Sigmoid colon (tissue), 6 donors: ENCODE measurements at regions not wholly inside any gene's neighbourhood (a gene's known extent, or its start where the extent isn't known, plus 50 kb on each side); places are given as distances from the start of the nearest gene placed in this dataset.
"Not testable (repeated sequence)": the region's sequence is repeated elsewhere in the genome, so short reads cannot be mapped to it uniquely, and the experiment has no call there.

Experiments
- DNase-seq: peaks from one replicate; pipeline ENCODE4 v3.0.0-alpha.2; 2019
- H3K27ac ChIP-seq, 4 donors: fragments of 200-600 bp; sonication (generic); one replicate each; pipeline ENCODE4 v1.5.1; 2016 to 2019; ENCODE audit warnings: mild to moderate bottlenecking in 1 of 4
- H3K27me3 ChIP-seq, 3 donors: fragments of 200-600 bp; sonication (generic); one replicate each; pipeline ENCODE4 v1.5.1; 2019; ENCODE audit warnings: mild to moderate bottlenecking in 1 of 3
- H3K36me3 ChIP-seq, 4 donors: fragments of 200-600 bp; sonication (generic); one replicate each; pipeline ENCODE4 v1.5.1; 2016 to 2019
- H3K4me1 ChIP-seq, 4 donors: fragments of 200-600 bp; sonication (generic); one replicate each; pipeline ENCODE4 v1.5.1; 2017 to 2019
- H3K4me3 ChIP-seq, 4 donors: fragments of 200-600 bp; sonication (generic); one replicate each; pipeline ENCODE4 v1.5.1; 2017 to 2019; ENCODE audit warnings: mild to moderate bottlenecking in 2 of 4, moderate library complexity in 1 of 4
- H3K9me3 ChIP-seq, 4 donors: fragments of 200-600 bp in 3 of 4; sonication (generic) in 3 of 4; one replicate each; pipeline versions ENCODE4 v1.5.1 to v1.6.1; 2013 to 2019
- CTCF ChIP-seq, 4 experiments: fragments of 450-650 bp in 3 of 4; fragments of 200-600 bp in 1 of 4; IDR thresholded peaks; one replicate each; pipeline ENCODE4 v1.5.1; 2016 to 2019; ENCODE audit warnings: antibody characterized with exemption in 4 of 4, mild to moderate bottlenecking in 3 of 4, moderate library complexity in 2 of 4
- EP300 ChIP-seq, 4 donors: sonication (generic); formaldehyde crosslinking; IDR thresholded peaks; one replicate each; pipeline ENCODE4 v1.6.1; 2017; ENCODE audit warnings: antibody characterized with exemption in 4 of 4
- POLR2A ChIP-seq, 2 donors: fragments of 450-650 bp; IDR thresholded peaks; one replicate each; pipeline ENCODE4 v1.6.1; 2016; ENCODE audit warnings: antibody characterized with exemption in 2 of 2, mild to moderate bottlenecking in 2 of 2, moderate library complexity in 2 of 2
- POLR2AphosphoS5 ChIP-seq, 4 donors: sonication (generic); formaldehyde crosslinking; IDR thresholded peaks; one replicate each; pipeline ENCODE4 v1.6.1; 2017; ENCODE audit warnings: antibody characterized with exemption in 4 of 4
- WGBS, 2 donors: extraction: QIAGEN DNeasy Blood & Tissue Kit; methylation state at CpG; one replicate each; pipeline ENCODE4 v1.1.7; 2013; 5-methylcytosine and 5-hydroxymethylcytosine counted together
- intact Hi-C: fragments of 100-400 bp; cut with DNase I; formaldehyde crosslinking; loops from one replicate; pipeline ENCODE4 v1.15.1; 2023
- donor health status: healthy with polysubstance abuse.
- donor health status: healthy.

DNA sequence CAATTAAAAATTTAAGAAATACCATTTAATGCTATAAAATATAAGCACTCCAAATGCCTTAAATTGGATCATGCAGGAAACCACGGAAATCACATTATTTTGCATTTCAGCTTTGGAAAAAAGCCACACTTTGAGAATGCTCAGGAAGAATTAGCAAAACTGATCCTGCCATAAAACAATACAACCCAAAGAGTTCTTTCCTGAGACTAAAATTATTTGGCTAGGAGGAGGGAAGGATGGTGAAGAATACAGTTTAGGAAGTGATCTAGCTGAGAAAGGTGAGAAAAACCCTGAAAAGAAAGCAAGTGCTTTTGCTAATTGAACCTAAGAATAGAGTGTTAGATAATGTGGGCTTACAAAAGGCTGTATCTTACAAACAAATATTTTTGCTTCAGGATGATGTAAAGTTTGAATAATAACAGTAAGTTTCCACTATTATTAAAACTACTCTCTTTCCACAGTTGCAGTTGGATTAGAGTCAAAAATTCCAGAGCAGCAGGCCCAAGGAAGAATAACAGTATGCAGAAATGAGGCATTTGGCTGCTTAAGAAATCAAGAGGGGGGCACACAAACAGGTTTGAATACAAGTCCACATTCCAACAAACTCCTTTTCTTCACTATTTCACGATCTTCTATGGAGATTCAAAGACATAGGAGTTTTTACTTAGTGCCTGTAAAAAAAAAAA, 565.4 kb downstream of the RFPL4B start:
- H3K27me3 ChIP-seq = no peaks in the 10 kb centered on the region
- WGBS, 2 donors = 64 to 73% methylated on average over 2 of the region's 2 CpGs
- no peak for DNase-seq
- H3K9me3 ChIP-seq = no peaks in the 10 kb centered on the region
- intact Hi-C loops = no loop called here
- no peaks in the 10 kb centered on the region for H3K36me3 ChIP-seq
- H3K4me1 ChIP-seq = peaks cover 0 to 15% (median 13%) of the 10 kb centered on the region in 4 donors
- no peak for TF ChIP-seq EP300 (IDR thresholded peaks at IDR 0.05)
- TF ChIP-seq CTCF (IDR thresholded peaks at IDR 0.05) = no peak
- no peak for TF ChIP-seq POLR2AphosphoS5 (IDR thresholded peaks at IDR 0.05)
- TF ChIP-seq POLR2A (IDR thresholded peaks at IDR 0.05) = no peak
- peak overlapping the region in 2 of 4 donors; percentile 26 to 51 for H3K27ac ChIP-seq
- no peak overlapping the region for H3K4me3 ChIP-seq

DNA sequence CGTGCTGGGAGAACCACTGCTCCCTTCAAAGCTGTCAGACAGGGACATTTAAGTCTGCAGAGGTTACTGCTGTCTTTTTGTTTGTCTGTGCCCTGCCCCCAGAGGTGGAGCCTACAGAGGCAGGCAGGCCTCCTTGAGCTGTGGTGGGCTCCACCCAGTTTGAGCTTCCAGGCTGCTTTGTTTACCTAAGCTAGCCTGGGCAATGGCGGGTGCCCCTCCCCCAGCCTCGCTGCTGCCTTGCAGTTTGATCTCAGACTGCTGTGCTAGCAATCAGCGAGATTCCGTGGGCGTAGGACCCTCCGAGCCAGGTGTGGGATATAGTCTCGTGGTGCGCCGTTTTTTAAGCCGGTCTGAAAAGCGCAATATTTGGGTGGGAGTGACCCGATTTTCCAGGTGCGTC, 572.6 kb downstream of the RFPL4B start:
- H3K27ac ChIP-seq, DNase-seq, H3K27me3 ChIP-seq, H3K4me1 ChIP-seq, intact Hi-C loops, H3K36me3 ChIP-seq, H3K4me3 ChIP-seq, H3K9me3 ChIP-seq: not testable (repeated sequence)
- 80% methylated on average over 7 to 9 of the region's 14 CpGs for WGBS, 2 donors

GRCh38 chr6:112920994-112921393, 573.9 kb downstream of the RFPL4B start:
- H3K4me3 ChIP-seq = no peak overlapping the region
- no peak overlapping the region for H3K27ac ChIP-seq
- no peak for TF ChIP-seq POLR2AphosphoS5 (IDR thresholded peaks at IDR 0.05)
- no peak for TF ChIP-seq CTCF (IDR thresholded peaks at IDR 0.05)
- no peak for TF ChIP-seq EP300 (IDR thresholded peaks at IDR 0.05)
- TF ChIP-seq POLR2A (IDR thresholded peaks at IDR 0.05) = no peak
- WGBS, 2 donors = 31 to 75% methylated on average over 3 of the region's 3 CpGs
- H3K9me3 ChIP-seq = peaks cover 0 to 3% (median 0%) of the 10 kb centered on the region in 4 donors
- intact Hi-C loops = no loop called here
- H3K4me1 ChIP-seq = no peaks in the 10 kb centered on the region
- H3K27me3 ChIP-seq = no peaks in the 10 kb centered on the region
- DNase-seq = no peak
- H3K36me3 ChIP-seq = no peaks in the 10 kb centered on the region

DNA sequence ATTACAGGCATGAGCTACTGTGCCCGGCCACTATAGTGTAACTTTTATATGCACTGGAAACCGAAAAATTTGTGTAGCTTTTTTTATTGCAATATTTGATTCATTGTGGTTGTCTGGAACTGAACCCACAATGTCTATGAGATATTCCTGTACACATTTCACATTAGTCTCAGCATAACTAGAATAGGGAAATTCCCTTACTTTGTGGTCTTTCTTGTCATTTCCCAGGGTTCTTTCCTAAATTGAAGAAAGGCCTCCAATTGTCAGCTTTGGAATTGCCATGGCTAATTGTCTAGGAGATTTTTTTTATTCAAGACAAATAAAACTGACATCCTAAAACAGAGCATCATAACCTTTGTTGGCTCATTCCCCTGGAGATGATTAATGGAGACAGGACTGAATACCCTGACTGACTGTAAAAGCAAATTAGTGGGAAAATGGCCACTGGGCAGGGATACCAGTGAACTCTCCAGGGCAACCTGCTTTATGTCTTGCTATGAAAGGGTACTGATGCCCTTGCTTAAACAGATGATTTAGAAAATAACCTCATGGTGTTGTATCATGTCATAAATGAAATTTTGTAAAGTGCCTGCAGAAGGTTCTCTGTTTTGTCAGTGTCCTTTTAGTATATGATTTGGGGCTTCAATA, 576.9 kb downstream of the RFPL4B start:
- intact Hi-C loops = no loop called here
- no peak for DNase-seq
- Histone ChIP-seq H3K9me3 (peaks cover 0 to 3% (median 0%) of the 10 kb centered on the region in 4 donors), H3K4me1 (no peaks in the 10 kb centered on the region), H3K27me3 (no peaks in the 10 kb centered on the region), H3K27ac (no peak overlapping the region), H3K4me3 (no peak overlapping the region), H3K36me3 (no peaks in the 10 kb centered on the region)
- no peak for TF ChIP-seq CTCF (IDR thresholded peaks at IDR 0.05)
- no peak for TF ChIP-seq POLR2A (IDR thresholded peaks at IDR 0.05)
- no peak for TF ChIP-seq EP300 (IDR thresholded peaks at IDR 0.05)
- no peak for TF ChIP-seq POLR2AphosphoS5 (IDR thresholded peaks at IDR 0.05)
- 94 to 95% methylated on average over 2 of the region's 2 CpGs for WGBS, 2 donors

DNA sequence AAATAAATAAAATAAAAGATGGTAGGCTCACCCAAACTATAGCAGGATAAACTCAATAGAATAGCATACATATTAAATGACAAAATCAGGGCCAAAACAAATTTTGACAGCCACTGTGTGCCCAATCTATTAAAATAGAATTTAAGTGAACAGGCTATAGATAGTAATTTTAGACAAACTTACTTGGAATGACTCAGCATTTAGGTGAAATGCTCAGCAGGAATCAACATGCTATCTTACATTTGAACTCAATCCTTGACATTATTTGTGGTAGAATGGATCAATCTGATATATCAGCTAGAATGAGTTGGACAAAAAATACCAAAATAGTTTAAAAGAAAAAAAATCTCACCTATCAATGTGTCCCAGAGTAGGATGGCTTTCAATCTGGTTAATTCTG, 578.6 kb downstream of the RFPL4B start:
- no peak for DNase-seq
- Histone ChIP-seq H3K27ac (no peak overlapping the region), H3K4me1 (no peaks in the 10 kb centered on the region), H3K9me3 (peaks cover 0 to 3% (median 0%) of the 10 kb centered on the region in 4 donors), H3K36me3 (no peaks in the 10 kb centered on the region), H3K4me3 (no peak overlapping the region), H3K27me3 (no peaks in the 10 kb centered on the region)
- intact Hi-C loops = no loop called here
- no peak for TF ChIP-seq CTCF (IDR thresholded peaks at IDR 0.05)
- no peak for TF ChIP-seq EP300 (IDR thresholded peaks at IDR 0.05)
- no peak for TF ChIP-seq POLR2A (IDR thresholded peaks at IDR 0.05)
- no peak for TF ChIP-seq POLR2AphosphoS5 (IDR thresholded peaks at IDR 0.05)
